Smooth muscle cell (in vitro differentiated cells): ENCODE measurements at regions not wholly inside any gene's neighbourhood (a gene's known extent, or its start where the extent isn't known, plus 50 kb on each side); places are given as distances from the start of the nearest gene placed in this dataset.
"Not testable (repeated sequence)": the region's sequence is repeated elsewhere in the genome, so short reads cannot be mapped to it uniquely, and the experiment has no call there.

Experiments
- DNase-seq: peaks from one replicate; lab custom pipeline; 2025; ENCODE audit not compliant: unreplicated experiment; lab: John Stamatoyannopoulos, UW
- H2AFZ ChIP-seq: fragments of 200-600 bp; sonication (generic); 2 replicates; pipeline ENCODE4 v1.6.0; 2016; ENCODE audit warnings: antibody characterized with exemption, low read depth, mild to moderate bottlenecking
- H3F3A ChIP-seq: fragments of 200-600 bp; sonication (generic); 2 replicates; pipeline ENCODE4 v1.6.0; 2017; ENCODE audit warnings: antibody characterized with exemption, low read depth
- H3K27ac ChIP-seq: fragments of 200-600 bp; sonication (generic); 2 replicates; pipeline ENCODE4 v1.5.1; 2016; ENCODE audit warnings: low read depth, mild to moderate bottlenecking
- H3K27me3 ChIP-seq: fragments of 200-600 bp; sonication (generic); 2 replicates; pipeline ENCODE4 v1.6.1; 2016; ENCODE audit warnings: low read depth, mild to moderate bottlenecking
- H3K36me3 ChIP-seq: fragments of 200-600 bp; sonication (generic); 2 replicates; pipeline ENCODE4 v1.5.1; 2016; ENCODE audit warnings: low read depth
- H3K4me1 ChIP-seq: fragments of 200-600 bp; sonication (generic); 2 replicates; pipeline ENCODE4 v1.5.1; 2016; ENCODE audit warnings: low read depth
- H3K4me2 ChIP-seq: fragments of 200-600 bp; sonication (generic); 2 replicates; pipeline ENCODE4 v1.6.0; 2016; ENCODE audit warnings: mild to moderate bottlenecking
- H3K4me3 ChIP-seq: fragments of 200-600 bp; sonication (generic); 2 replicates; pipeline ENCODE4 v1.5.1; 2016; ENCODE audit warnings: mild to moderate bottlenecking
- H3K79me2 ChIP-seq: fragments of 200-600 bp; sonication (generic); 2 replicates; pipeline ENCODE4 v1.6.0; 2016; ENCODE audit warnings: low read depth, mild to moderate bottlenecking
- H3K9ac ChIP-seq: fragments of 200-600 bp; sonication (generic); 2 replicates; pipeline ENCODE4 v1.6.0; 2016; ENCODE audit warnings: low read depth
- H3K9me3 ChIP-seq: fragments of 200-600 bp; sonication (generic); replicated peaks from 2 replicates; pipeline ENCODE4 v1.5.1; 2016; ENCODE audit warnings: low read depth
- H4K20me1 ChIP-seq: fragments of 200-600 bp; sonication (generic); 2 replicates; pipeline ENCODE4 v1.6.0; 2016; ENCODE audit warnings: low read depth
- CTCF ChIP-seq: fragments of 200-600 bp; sonication (generic); IDR thresholded peaks from 2 replicates; pipeline ENCODE4 v1.5.1; 2017; ENCODE audit warnings: borderline replicate concordance, mild to moderate bottlenecking, antibody characterized with exemption; ENCODE audit not compliant: insufficient read depth, poor library complexity, severe bottlenecking
- WGBS: methylation state at CpG from one replicate; pipeline ENCODE4 v1.1.7; 2016; ENCODE audit warnings: low lambda C conversion rate; 5-methylcytosine and 5-hydroxymethylcytosine counted together

GRCh38 chr16:29158785-29159184, 173.9 kb downstream of the LAT start:
- Histone ChIP-seq H3F3A (peaks cover 5% of the 10 kb centered on the region), H3K4me1 (peaks cover 14% of the 10 kb centered on the region), H3K9ac (no peak overlapping the region), H3K27ac (no peak overlapping the region), H3K36me3 (no peaks in the 10 kb centered on the region), H3K9me3 (no peaks in the 10 kb centered on the region), H3K79me2 (no peaks in the 10 kb centered on the region), H4K20me1 (no peaks in the 10 kb centered on the region), H3K4me2 (no peak overlapping the region), H3K27me3 (no peaks in the 10 kb centered on the region), H2AFZ (no peak overlapping the region), H3K4me3 (no peak overlapping the region)
- no peak for DNase-seq
- WGBS, result 95% methylated on average over 18 of the region's 29 CpGs
- no peak for TF ChIP-seq CTCF

- Histone ChIP-seq H3K9ac (peak overlapping the region; percentile 76), H3K27ac (peak overlapping the region; percentile 95), H3K4me1 (peaks cover 14% of the 10 kb centered on the region)
- H3K79me2 ChIP-seq, H3K4me3 ChIP-seq, H3K27me3 ChIP-seq, H3K4me2 ChIP-seq, H4K20me1 ChIP-seq, H3K36me3 ChIP-seq, H2AFZ ChIP-seq, H3K9me3 ChIP-seq, DNase-seq, H3F3A ChIP-seq: not testable (repeated sequence)
- 85% methylated on average over 36 of the region's 37 CpGs for WGBS
Measured at GRCh38 chr16:29158031-29158784, 173.4 kb downstream of the LAT start.

- H3K4me3 ChIP-seq, result not testable (repeated sequence)
- peak overlapping the region; percentile 76 for H3K9ac ChIP-seq
Measured at GRCh38 chr16:29157051-29157923, 172.4 kb downstream of the LAT start.

GRCh38 chr16:29156511-29156910, 171.7 kb downstream of the LAT start:
- DNase-seq, result no peak
- no peaks in the 10 kb centered on the region for H3K27me3 ChIP-seq
- no peak overlapping the region for H3K4me3 ChIP-seq
- WGBS, result 70% methylated on average over 11 of the region's 11 CpGs
- no peak overlapping the region for H3K4me2 ChIP-seq
- H4K20me1 ChIP-seq, result no peaks in the 10 kb centered on the region
- H3F3A ChIP-seq, result peaks cover 5% of the 10 kb centered on the region
- no peak overlapping the region for H2AFZ ChIP-seq
- H3K9ac ChIP-seq, result peak overlapping the region; percentile 60
- peaks cover 17% of the 10 kb centered on the region for H3K4me1 ChIP-seq
- H3K9me3 ChIP-seq, result no peaks in the 10 kb centered on the region
- no peak for TF ChIP-seq CTCF
- no peaks in the 10 kb centered on the region for H3K79me2 ChIP-seq
- H3K27ac ChIP-seq, result peak overlapping the region; percentile 95
- H3K36me3 ChIP-seq, result no peaks in the 10 kb centered on the region

More at GRCh38 chr16:29157051-29157923, 172.4 kb downstream of the LAT start:
- H3K4me1 ChIP-seq, result peaks cover 17% of the 10 kb centered on the region
- not testable (repeated sequence) for H3K9me3 ChIP-seq, H3K79me2 ChIP-seq, DNase-seq, H4K20me1 ChIP-seq, H3K36me3 ChIP-seq, H3K27me3 ChIP-seq, H3F3A ChIP-seq
- H2AFZ ChIP-seq, result peak overlapping the region; percentile 47
- H3K4me2 ChIP-seq, result peak overlapping the region; percentile 61
- WGBS, result 45% methylated on average over 22 of the region's 22 CpGs
- H3K27ac ChIP-seq, result peak overlapping the region; percentile 95

- not testable (repeated sequence) for H2AFZ ChIP-seq, H3K4me3 ChIP-seq, H3K36me3 ChIP-seq, H3K4me2 ChIP-seq, H3K79me2 ChIP-seq, H3F3A ChIP-seq, H4K20me1 ChIP-seq, H3K27me3 ChIP-seq, H3K27ac ChIP-seq, DNase-seq, H3K9me3 ChIP-seq
- 100% methylated on average over 17 of the region's 17 CpGs for WGBS
- Histone ChIP-seq H3K4me1 (peaks cover 17% of the 10 kb centered on the region), H3K9ac (peak overlapping the region; percentile 60)
Measured at GRCh38 chr16:29155866-29156200, 171.0 kb downstream of the LAT start.

- not testable (repeated sequence) for H3K27me3 ChIP-seq, H4K20me1 ChIP-seq, H3K4me3 ChIP-seq, H3K36me3 ChIP-seq, DNase-seq, H3F3A ChIP-seq, H3K79me2 ChIP-seq, H3K4me2 ChIP-seq, H3K27ac ChIP-seq, H2AFZ ChIP-seq, H3K9ac ChIP-seq, H3K9me3 ChIP-seq
- whole genome bisulfite sequencing, result 92% methylated on average over 24 of the region's 29 CpGs
- H3K4me1 ChIP-seq, result peaks cover 17% of the 10 kb centered on the region
Measured at GRCh38 chr16:29155131-29155865, 170.4 kb downstream of the LAT start.
